ENCODE measurements at regions not wholly inside any gene's neighbourhood (a gene's known extent, or its start where the extent isn't known, plus 50 kb on each side); places are given as distances from the start of the nearest gene placed in this dataset.
A peak's percentile ranks its signal among the peaks of the same experiment; 100 is the strongest.

DNA sequence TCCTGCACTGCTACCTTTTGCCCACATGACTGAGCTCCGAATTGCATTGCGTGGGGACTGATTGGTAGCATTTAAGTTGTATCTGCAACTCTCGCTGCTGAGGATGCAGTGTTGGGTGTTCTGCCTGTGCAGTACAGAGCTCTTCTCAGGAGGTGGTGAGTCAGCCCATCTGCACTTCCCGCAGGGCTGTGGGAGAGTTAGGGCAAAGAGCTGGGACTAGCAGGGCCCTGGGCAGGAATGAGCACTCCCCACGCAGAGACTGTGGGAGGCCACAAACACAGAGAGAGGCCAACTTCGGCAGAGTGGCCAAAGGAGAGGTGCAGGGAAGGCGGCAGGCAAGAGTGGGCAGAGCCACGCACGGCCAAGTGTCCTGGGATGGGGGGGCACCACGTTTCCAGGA lies 244.7 kb downstream of the SIPA1L2 start:
- no peaks in the 10 kb centered on the region for H3K9me1 ChIP-seq (replicated peaks; ENCODE audit: control insufficient read depth, extremely low read depth, insufficient read depth, low read length)
- H3K9ac ChIP-seq (replicated peaks; ENCODE audit: extremely low read depth, insufficient read depth, low read length), result no peak overlapping the region
- TF ChIP-seq POLR2A (IDR thresholded peaks at IDR 0.05; ENCODE audit: low read depth, low read length), result no peak
- TF ChIP-seq FOS (IDR thresholded peaks at IDR 0.05; ENCODE audit: borderline replicate concordance, insufficient read depth, low read length), result peak; percentile 51
- TF ChIP-seq, protein P1, sequence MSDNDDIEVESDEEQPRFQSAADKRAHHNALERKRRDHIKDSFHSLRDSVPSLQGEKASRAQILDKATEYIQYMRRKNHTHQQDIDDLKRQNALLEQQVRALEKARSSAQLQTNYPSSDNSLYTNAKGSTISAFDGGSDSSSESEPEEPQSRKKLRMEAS (IDR thresholded peaks at IDR 0.05; ENCODE audit: insufficient read depth, insufficient read length), result no peak
- no peak for TF ChIP-seq EZH2 (IDR thresholded peaks at IDR 0.05; ENCODE audit: borderline replicate concordance, low read depth, low read length, severe bottlenecking)
- TF ChIP-seq JUN (IDR thresholded peaks at IDR 0.05; ENCODE audit: borderline replicate concordance, insufficient read depth, insufficient read length, low read depth), result no peak
- TF ChIP-seq GATA2 (IDR thresholded peaks at IDR 0.05; ENCODE audit: insufficient read depth, insufficient read length, low read depth, low read length), result no peak
- TF ChIP-seq, protein P2, sequence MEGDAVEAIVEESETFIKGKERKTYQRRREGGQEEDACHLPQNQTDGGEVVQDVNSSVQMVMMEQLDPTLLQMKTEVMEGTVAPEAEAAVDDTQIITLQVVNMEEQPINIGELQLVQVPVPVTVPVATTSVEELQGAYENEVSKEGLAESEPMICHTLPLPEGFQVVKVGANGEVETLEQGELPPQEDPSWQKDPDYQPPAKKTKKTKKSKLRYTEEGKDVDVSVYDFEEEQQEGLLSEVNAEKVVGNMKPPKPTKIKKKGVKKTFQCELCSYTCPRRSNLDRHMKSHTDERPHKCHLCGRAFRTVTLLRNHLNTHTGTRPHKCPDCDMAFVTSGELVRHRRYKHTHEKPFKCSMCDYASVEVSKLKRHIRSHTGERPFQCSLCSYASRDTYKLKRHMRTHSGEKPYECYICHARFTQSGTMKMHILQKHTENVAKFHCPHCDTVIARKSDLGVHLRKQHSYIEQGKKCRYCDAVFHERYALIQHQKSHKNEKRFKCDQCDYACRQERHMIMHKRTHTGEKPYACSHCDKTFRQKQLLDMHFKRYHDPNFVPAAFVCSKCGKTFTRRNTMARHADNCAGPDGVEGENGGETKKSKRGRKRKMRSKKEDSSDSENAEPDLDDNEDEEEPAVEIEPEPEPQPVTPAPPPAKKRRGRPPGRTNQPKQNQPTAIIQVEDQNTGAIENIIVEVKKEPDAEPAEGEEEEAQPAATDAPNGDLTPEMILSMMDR (IDR thresholded peaks at IDR 0.05; ENCODE audit: extremely low read depth in 1 of 2, insufficient read depth in 1 of 2, low read depth in 1 of 2, low read length in 2 of 2), result no peak
- no peak for TF ChIP-seq MYC (IDR thresholded peaks at IDR 0.05; ENCODE audit: low read depth, low read length)
- no peak overlapping the region for H3K27ac ChIP-seq (ENCODE audit: insufficient read depth, low read depth, low read length)
- H3K4me3 ChIP-seq (replicated peaks in 1 of 3; ENCODE audit: insufficient read depth in 1 of 3, low read depth in 1 of 3, low read length in 3 of 3), result no peak overlapping the region
- no peak for DNase-seq (ENCODE audit: low read depth, low spot score)
- intact Hi-C loops (cut with micrococcal nuclease), result no loop called here
- no TSS peak for BruUV-seq (replicated peaks)
- H3K36me3 ChIP-seq (ENCODE audit: control insufficient read depth in 2 of 2, extremely low read depth in 1 of 2, insufficient read depth in 2 of 2, low read length in 2 of 2), result no peaks in the 10 kb centered on the region
- H3K4me1 ChIP-seq (ENCODE audit: control insufficient read depth, extremely low read depth, insufficient read depth, low read length), result no peaks in the 10 kb centered on the region
- no peak overlapping the region for H2AFZ ChIP-seq (ENCODE audit: low read depth, low read length)
- no peaks in the 10 kb centered on the region for H3K9me3 ChIP-seq (replicated peaks; ENCODE audit: control insufficient read depth, insufficient read depth, low read length)
- POLR2A ChIA-PET, result no interaction called here
- dilution Hi-C loops (cut with MboI; ENCODE audit: extremely low pct_ligation_motif_present, low sequenced_read_pairs), result no loop called here
- H3K79me2 ChIP-seq (ENCODE audit: control insufficient read depth, insufficient read depth, low read length), result no peaks in the 10 kb centered on the region
- H4K20me1 ChIP-seq (replicated peaks; ENCODE audit: control insufficient read depth, extremely low read depth, insufficient read depth, low read length), result no peaks in the 10 kb centered on the region
- no peaks in the 10 kb centered on the region for H3K27me3 ChIP-seq (ENCODE audit: control insufficient read depth in 2 of 2, insufficient read depth in 2 of 2, low read length in 2 of 2)
- FAIRE-seq, result peak; percentile 37
- CTCF ChIA-PET, result interaction anchor here (1.5 to 2.1 kb wide), 2 partner anchors 242 to 628 kb away, joined by 4 to 5 read pairs; no protein-coding TSS in a partner anchor
- H3K4me2 ChIP-seq (ENCODE audit: insufficient read depth, low read length), result no peak overlapping the region

Data from endothelial cell of umbilical vein (primary cell).